ENCODE measurements at regions not wholly inside any gene's neighbourhood (a gene's known extent, or its start where the extent isn't known, plus 50 kb on each side); places are given as distances from the start of the nearest gene placed in this dataset.

- DNase-seq (ENCODE audit: low read depth in 2 of 2), result no peak
- no peak overlapping the region for H3K4me3 ChIP-seq (replicated peaks in 1 of 2; ENCODE audit: low read depth in 2 of 2, low read length in 2 of 2)
- no peak for TF ChIP-seq CTCF (IDR thresholded peaks at IDR 0.05; ENCODE audit: low read depth, low read length)
These were observed 113.0 kb upstream of the ANKRD55 start for GRCh38 chr5:56346044-56346710.

GRCh38 chr5:56345352-56345751, 112.2 kb upstream of the ANKRD55 start:
- no peak overlapping the region for H3K4me3 ChIP-seq (replicated peaks in 1 of 2; ENCODE audit: low read depth in 2 of 2, low read length in 2 of 2)
- no peak for TF ChIP-seq CTCF (IDR thresholded peaks at IDR 0.05; ENCODE audit: low read depth, low read length)
- DNase-seq (ENCODE audit: low read depth in 2 of 2), result no peak

GRCh38 chr5:56344594-56344993, 111.5 kb upstream of the ANKRD55 start:
- DNase-seq (ENCODE audit: low read depth in 2 of 2), result no peak
- H3K4me3 ChIP-seq (replicated peaks in 1 of 2; ENCODE audit: low read depth in 2 of 2, low read length in 2 of 2), result no peak overlapping the region
- TF ChIP-seq CTCF (IDR thresholded peaks at IDR 0.05; ENCODE audit: low read depth, low read length), result no peak

GRCh38 chr5:56343988-56344387, 110.9 kb upstream of the ANKRD55 start:
- DNase-seq (ENCODE audit: low read depth in 2 of 2), result no peak
- TF ChIP-seq CTCF (IDR thresholded peaks at IDR 0.05; ENCODE audit: low read depth, low read length), result no peak
- H3K4me3 ChIP-seq (replicated peaks in 1 of 2; ENCODE audit: low read depth in 2 of 2, low read length in 2 of 2), result no peak overlapping the region

- DNase-seq (ENCODE audit: low read depth in 2 of 2), result peak in 1 of 2 donors; percentile 12
- no peak overlapping the region for H3K4me3 ChIP-seq (replicated peaks in 1 of 2; ENCODE audit: low read depth in 2 of 2, low read length in 2 of 2)
- TF ChIP-seq CTCF (IDR thresholded peaks at IDR 0.05; ENCODE audit: low read depth, low read length), result no peak
These were observed 109.5 kb upstream of the ANKRD55 start for GRCh38 chr5:56342616-56343015.

GRCh38 chr5:56340196-56340980, 107.3 kb upstream of the ANKRD55 start:
- no peak for TF ChIP-seq CTCF (IDR thresholded peaks at IDR 0.05; ENCODE audit: low read depth, low read length)
- peak; percentile 33 to 63 for DNase-seq (ENCODE audit: low read depth in 2 of 2)
- H3K4me3 ChIP-seq (replicated peaks in 1 of 2; ENCODE audit: low read depth in 2 of 2, low read length in 2 of 2), result no peak overlapping the region
